ENCODE measurements at regions not wholly inside any gene's neighbourhood (a gene's known extent, or its start where the extent isn't known, plus 50 kb on each side); places are given as distances from the start of the nearest gene placed in this dataset.

DNA sequence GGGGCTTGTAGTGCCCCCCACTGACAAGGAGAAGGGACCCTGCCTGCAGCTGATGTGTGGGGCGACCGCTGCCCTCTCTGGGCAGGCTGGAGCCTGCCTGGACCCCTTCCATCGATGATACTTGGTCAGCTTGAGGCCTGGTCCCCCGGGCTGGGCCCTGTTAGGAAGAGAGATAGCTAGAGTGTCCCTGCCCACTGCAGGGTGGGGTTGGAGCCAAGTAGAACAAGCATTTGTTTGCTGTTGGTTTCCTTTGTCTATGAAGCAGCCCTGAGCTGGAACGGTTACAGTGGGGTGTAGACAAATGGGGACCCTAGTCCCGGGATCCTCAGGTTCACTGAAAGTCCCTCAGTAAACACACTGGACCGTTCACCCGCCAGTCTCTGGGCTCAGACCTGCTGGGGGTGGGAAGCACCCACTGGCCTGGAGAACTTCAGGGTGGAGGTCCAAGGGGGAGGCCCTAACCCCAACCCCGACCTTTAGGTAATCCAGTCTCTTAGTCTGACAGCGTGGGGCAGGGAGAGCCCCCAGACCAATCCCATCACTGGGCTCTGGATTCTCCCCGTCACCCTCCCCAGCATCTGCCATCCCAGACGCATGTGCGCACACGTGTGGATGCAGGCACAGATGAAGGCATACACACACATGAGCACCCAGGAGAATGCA lies 204.8 kb upstream of the ZNF536 start:
- TF ChIP-seq POLR2AphosphoS5 (IDR thresholded peaks at IDR 0.05) = no peak
- TF ChIP-seq, protein P1, sequence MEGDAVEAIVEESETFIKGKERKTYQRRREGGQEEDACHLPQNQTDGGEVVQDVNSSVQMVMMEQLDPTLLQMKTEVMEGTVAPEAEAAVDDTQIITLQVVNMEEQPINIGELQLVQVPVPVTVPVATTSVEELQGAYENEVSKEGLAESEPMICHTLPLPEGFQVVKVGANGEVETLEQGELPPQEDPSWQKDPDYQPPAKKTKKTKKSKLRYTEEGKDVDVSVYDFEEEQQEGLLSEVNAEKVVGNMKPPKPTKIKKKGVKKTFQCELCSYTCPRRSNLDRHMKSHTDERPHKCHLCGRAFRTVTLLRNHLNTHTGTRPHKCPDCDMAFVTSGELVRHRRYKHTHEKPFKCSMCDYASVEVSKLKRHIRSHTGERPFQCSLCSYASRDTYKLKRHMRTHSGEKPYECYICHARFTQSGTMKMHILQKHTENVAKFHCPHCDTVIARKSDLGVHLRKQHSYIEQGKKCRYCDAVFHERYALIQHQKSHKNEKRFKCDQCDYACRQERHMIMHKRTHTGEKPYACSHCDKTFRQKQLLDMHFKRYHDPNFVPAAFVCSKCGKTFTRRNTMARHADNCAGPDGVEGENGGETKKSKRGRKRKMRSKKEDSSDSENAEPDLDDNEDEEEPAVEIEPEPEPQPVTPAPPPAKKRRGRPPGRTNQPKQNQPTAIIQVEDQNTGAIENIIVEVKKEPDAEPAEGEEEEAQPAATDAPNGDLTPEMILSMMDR (IDR thresholded peaks at IDR 0.05) = no peak
- TF ChIP-seq POLR2A (IDR thresholded peaks at IDR 0.05) = no peak
- TF ChIP-seq EP300 (IDR thresholded peaks at IDR 0.05) = no peak

Measured in gastroesophageal sphincter (tissue), 3 donors.